GM21381 (cell line): ENCODE measurements at regions not wholly inside any gene's neighbourhood (a gene's known extent, or its start where the extent isn't known, plus 50 kb on each side); places are given as distances from the start of the nearest gene placed in this dataset.

Experiments
- ATAC-seq: cut with Tn5 transposase; IDR thresholded peaks from one replicate; pipeline ENCODE4 v1.9.1; 2021; ENCODE audit warnings: mild to moderate bottlenecking, moderate library complexity; ENCODE audit not compliant: unreplicated experiment

DNA sequence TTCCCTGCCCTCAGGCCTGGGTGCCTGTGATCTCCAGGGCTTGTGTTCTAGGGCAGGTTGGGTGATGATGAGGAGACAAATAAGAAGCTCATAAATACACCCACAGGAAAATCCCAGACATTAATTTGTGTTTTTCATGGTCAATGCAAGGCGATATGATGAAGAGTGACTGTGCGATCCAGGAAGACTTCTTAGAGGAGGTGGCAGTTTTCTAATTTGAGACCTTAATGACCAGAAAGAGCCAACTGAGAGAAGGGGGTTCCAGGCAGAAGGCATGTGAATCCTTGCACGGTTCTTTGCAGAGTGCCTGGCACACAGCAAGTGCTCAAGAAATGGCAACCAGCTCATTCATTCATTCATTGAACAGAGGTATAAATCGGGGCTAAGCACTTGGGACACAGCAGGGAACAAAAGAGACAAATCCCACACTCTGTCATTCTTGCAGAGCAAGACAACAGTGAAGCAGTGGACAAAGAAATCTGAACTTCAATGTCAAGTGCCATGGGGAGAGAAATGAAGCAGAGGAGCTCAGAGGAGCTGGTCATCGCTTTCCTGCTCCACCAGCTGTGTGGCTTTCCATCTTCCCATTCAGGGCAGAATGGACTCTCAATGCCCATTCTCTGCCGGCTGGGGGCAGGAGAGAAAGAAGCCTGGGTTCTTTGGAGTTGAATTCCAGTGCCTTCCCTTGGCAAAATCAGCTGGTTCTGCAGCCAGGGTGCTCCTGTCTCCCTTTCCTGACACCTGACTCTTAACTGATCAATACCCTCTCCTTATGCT is 128.3 kb downstream of the AACS start:
- ATAC-seq, result no peak

DNA sequence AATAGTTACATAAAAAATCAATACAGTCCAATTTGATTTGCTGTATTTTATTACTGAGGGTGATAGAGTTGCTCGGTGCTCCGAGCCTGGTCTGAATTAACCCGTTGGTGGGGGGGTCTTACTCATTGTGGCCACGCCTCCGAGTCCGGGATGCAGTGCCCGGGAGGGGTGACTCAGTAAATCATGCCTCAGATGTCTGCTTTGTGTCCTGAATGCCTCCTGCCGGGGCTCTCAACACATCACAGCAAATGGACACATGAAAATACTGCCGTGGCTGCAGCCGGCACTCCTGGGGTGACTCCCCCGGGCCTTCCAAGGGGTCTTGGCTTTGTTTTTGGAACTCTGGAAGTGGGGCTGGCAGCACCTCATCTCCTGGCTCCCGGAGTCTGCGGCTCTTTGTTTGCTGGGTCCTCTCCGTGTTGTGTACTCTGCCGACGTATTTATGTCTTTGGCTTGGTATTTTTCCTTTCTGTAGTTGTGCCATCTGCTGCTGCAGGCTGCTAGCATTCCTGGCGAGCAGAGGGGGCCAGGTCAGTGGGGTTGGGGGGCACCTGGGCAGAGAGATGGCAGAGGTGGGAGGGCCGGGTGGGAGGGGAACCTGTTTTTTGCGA is 129.0 kb downstream of the AACS start:
- no peak for ATAC-seq

DNA sequence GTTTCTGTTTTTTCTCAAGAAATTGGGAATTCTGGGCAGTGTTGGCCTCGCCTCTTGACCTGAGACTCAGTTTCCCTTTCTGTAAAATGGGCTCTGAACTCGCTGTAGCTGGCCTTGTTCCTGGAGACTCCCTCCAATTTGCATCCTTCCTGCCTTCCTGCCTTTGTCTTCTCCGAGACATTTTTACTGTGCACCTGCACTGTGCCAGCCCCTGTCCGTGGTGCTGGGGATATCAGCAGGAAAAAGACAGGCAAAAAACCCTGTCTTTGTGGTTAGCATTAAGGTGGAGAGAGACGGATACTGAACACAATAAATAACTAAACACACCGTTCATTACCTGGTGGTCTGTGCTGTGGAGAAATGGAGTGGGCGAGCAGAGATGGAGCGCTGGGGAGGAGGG is 129.8 kb downstream of the AACS start:
- ATAC-seq, result no peak

DNA sequence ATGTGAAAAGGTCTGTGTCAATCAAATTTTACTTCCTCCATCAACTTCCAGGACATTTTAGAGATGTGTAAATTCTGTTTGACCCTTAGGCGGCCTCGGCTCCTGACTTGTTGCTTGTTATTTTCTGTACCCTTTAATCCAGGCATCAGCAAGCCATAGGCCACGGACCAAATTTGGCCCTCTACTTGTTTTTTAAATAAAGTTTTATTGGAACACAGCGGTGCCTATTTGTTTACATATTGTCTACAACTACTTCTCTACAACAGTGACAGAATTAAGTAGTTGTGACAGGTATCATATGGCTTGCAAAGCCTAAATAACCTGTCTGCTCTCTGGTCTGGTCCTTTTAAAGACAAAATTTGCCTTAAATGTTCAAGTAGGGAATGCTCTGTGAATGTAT is 132.1 kb downstream of the AACS start:
- ATAC-seq, result no peak

DNA sequence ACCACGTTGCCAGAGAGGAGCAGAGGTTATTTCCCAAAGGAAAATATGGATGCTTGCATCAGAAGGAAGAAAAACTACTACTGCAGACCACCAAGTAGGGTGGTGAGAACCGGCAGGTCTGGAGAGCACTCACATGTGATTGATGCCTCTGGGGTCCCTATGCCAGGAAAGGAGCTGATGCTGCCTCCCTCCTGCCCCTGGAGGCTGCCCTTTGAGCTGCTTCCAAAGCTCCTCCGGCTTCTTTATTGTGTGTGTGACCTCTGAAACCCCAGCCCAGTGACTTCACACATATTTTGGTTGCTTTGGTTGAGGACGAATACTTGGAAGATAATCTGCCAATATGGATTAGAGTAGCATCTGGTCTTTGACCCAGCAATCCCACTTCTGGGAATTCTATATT is 133.4 kb downstream of the AACS start:
- no peak for ATAC-seq

DNA sequence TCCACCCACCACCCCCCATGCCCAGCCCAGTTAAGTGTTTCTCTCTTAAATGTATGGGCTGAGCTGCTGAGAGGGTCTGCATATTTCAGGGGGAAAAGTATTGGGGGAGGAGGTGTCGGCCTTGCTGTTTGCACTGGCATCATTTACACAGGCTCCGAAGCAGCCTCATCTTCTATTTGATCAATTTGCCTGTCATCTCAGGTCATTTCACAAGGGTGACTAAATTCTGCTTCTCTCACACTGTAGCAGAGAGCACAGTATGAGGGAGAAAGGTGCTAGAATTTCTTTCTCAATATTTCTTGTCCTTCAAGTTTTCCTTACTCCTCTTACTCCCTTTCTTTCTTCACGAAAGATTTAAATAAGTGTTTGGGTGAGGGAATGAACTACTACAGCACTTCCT is 135.9 kb downstream of the AACS start:
- no peak for ATAC-seq

DNA sequence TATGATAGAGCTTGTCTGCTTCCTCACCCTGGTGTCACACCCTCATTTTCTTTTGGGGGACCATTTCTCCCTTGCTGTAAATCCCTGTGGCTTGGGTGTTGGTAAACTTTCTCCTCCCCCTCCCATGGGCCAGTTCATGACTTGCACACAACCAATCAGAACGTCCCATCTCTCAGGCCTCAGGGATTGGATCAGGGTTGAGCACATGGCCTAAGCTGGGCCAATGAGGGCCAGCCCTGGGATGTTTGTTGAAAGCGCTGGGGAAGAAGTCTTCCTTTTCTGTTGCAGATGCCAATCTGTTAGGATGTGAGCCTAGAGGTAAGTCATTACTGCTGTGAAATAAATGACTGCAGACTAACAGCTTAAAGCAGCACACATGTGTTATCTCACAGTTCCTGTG is 136.7 kb downstream of the AACS start:
- no peak for ATAC-seq

DNA sequence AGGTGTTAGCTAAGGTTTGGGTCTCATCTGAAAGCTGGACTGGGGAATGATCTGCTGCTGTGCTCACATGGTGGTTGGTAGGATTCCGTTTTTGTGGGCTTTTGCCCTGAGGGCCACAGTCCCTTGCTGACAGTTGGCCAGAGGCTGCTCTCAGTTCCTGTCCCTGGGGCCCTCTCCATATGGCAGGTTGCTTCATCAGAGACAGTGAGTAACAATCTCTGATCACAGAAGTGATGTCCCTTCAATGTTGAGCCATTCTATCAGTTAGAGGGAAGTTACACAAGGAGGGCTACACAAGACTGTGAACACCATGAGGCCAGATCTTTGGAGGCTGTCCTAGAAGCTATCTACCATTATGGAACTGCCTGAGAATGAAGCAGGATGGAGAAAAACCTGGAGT is 137.2 kb downstream of the AACS start:
- ATAC-seq, result no peak

DNA sequence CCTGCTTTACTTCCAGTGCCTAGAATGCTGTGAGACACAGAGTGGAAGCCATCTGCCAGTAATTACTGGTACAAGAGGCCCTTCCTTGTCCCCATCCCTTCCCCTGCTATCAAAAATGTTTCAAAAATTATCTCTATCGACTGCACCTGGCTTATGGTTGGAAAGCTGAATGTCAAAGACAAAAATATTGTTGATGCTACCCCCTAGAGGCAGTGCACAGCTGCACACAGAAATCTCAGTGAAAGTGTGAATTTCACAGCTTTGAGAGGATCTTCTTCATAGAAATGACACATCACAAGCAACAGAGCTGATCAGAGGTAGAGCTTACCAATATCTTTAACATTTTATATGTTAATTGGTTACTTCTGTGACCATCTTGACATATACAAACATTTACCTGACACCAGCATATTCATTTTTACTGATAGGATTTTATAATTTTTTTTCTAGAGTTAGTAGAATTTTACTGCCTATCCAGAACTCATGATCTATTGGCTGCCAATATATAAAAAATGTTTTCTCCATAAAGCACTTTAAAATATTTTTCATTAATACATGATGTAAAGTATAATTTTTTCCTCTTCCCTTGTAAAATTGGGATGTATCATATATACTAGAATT is 138.0 kb downstream of the AACS start:
- ATAC-seq, result no peak

DNA sequence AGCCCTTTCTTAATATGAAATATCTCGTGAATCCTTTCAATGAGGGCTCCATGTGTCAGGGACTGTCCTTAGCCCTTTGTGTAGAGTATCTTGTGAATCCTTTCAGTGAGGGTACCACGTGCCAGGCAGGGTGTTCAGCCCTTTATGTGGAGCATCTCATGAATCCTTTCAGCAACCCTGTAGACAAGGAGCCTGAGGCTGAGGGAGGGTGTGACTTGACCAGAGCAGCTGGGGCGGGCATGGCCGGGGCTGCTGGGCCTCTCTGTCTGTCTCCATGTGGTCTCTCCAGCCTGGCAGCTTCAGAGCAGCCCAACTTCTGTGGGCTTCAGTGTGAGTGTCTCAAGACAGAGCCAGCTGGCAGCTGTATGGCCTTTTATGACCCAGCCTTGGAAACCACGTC is 140.2 kb downstream of the AACS start:
- no peak for ATAC-seq

DNA sequence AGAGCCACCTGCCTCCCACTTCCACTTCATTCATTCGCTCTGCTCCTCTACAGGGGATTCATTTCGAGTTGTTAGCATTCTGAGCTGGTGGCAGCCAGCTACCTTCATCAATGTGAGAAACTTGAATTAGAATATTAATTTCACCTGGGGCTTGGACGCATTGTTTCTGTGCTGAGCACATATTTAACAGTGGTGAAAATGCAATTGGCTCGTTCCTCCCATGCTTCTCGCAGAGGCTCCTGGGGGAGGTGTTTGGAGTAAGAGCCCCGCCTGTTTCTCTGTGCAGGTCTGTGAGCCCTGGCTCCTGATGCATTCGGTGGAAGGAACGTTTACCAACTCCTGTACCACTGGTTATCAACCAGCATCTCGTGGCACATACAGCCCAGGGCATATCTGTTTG is 141.5 kb downstream of the AACS start:
- ATAC-seq, result no peak

DNA sequence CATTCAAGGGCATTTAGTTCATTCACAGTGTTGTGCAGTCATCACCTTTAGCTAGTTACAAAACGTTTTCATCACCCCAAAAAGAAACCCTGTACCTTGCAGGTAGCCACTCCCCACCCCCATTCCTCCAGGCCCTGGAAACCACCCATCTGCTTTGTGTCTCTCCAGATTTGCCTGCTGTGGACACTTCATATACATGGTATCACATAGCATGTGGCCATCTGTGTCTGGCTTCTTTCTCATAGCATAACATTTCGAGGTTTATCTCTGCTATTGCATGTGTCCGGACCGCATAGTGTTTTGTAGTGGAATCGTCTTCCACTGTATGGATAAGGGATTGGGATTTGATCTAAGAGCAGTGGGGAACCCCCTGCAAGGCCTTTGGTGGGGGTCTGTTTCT is 143.1 kb downstream of the AACS start:
- no peak for ATAC-seq

DNA sequence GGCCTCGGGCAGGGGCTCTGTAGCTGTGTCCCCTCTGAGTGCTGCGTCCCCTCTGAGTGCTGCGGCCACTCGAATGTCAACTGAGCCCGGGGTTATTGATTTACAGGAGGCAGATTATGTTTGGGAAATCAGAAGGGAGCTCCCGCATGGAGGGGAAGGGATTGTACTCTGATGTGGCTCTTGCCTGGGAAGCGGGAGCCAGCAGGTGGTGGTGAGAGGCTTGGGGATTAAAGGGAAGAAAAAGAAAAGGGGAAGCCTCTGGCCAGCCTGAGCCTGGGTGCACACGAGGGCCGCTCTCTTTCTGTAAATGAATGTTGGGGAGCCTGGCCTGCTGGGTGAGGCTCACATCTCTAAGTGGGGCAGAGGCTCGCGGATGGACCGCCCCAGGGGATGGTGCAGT is 143.7 kb downstream of the AACS start:
- no peak for ATAC-seq

DNA sequence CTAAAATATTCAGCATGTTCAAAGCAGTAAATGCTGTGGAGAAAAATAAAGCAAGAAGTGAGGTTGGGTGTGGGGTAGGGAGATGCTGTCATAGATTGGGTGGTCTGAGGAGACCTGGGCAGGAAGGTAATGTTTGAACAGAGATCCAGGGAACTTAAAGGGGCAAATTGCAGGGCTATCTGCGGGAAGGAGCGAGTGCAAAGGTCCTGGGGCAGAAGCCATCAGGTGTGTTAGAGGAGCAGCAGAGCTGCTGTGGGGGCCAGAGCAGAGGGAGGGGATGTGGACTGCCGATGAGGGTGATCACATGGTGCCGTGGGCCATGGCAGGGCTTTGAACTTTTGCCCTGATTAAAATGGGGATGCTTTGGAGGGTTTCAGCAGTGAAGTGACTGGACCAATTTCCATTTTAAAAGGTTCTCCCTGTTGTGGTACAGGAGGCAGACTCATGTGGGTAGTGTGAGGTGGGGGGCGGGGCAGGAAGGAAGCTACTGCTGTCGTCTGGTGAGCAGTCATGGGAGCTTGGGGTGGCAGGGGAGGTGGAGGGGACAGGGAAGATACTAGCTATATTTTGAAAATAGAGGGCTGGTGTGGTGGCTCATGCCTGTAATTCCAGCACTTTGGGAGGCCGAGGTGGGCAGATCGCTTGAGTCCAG is 145.0 kb downstream of the AACS start:
- ATAC-seq, result no peak

DNA sequence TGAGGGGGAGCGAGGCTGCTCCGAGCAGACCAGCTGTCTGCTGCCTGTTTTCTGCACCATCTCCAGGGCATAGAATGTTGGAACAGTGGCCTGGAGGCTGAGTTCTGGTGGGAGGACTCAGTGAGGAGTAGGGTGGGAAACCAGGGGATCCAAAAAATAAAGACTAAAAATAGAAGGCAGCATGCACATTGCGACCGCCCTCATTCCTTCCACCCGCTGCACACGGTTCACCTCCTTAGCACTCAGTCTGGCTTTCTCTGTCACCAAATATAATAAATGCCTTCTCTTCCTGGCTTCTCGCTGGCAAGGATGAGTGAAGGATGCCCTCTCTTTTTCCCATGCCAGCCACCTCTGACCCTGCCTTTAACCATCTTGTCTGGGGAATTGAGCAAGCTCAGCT is 146.2 kb downstream of the AACS start:
- ATAC-seq, result no peak

DNA sequence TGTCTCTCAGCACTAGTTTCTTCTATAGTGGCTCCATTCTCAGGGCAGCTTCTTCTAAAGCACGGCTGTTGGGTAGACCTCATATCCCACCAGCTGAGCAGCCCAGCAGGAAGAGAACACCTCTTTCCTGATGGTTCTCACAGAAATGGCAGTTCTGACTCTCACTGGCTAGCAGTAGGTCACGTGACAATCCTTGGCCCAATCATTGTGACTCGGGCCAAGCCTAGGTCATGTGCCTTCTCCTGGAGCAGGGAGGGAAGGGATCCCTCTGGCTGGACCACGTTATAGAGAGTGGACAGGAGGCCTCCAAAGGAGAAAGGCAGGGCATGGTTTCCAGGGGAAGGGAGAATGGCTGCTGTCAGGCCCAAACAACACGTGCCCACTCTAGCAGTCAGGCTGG is 149.1 kb downstream of the AACS start:
- ATAC-seq, result no peak

DNA sequence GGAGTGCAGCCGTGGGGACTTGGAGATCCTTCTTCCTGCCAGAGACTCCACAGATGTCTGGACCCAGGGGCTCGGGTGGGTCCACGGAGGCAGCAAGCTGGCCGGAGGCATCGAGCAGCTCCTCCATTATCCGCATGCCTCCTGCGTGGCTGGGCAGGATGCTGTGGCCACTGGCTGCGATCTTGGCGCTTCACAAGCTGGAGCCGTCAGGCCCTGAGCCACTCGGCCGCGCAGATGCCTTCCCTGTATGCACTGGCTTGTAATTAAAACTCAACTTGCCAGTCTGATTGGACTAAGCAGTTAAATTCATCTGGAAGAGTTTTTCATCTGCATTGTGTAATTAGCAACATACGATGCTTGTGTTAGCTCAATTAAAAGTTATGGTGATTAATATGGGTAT is 151.5 kb downstream of the AACS start:
- no peak for ATAC-seq

DNA sequence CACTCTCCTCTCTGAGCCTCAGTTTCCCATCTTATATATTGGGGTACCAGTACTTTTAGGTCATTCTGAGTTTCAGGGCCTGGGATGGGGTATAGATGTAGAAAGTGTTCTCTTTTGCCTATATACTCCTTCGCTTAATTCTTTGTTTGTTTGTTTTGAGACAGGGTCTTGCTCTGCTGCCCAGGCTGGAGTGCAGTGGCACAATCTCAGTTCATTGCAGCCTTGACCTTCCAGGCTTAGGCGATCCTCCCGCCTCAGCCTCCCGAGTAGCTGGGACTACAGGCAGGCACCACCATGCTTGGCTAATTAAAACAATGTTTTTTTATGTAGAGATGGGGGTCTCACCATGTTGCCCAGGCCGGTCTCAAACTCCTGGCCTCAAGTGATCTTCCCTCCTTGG is 152.1 kb downstream of the AACS start:
- no peak for ATAC-seq

DNA sequence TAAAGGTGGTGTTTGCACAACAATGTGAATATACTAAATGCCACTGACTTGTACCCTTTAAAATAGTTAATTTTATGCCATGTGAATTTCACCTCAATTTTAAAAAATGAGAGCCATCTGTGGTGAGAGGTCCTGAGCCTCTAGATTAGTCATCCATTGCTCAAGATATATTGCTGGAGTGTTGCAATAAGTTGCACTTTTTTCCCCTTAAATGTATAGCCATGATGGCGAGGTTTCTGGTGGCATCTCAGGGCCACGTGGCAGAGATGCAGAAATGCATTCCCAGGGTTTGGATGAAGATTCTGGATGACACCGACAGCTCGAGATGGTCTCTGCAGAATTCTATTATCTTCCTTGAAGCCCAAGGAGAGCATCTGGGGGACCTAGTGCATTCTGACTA is 153.7 kb downstream of the AACS start:
- no peak for ATAC-seq

DNA sequence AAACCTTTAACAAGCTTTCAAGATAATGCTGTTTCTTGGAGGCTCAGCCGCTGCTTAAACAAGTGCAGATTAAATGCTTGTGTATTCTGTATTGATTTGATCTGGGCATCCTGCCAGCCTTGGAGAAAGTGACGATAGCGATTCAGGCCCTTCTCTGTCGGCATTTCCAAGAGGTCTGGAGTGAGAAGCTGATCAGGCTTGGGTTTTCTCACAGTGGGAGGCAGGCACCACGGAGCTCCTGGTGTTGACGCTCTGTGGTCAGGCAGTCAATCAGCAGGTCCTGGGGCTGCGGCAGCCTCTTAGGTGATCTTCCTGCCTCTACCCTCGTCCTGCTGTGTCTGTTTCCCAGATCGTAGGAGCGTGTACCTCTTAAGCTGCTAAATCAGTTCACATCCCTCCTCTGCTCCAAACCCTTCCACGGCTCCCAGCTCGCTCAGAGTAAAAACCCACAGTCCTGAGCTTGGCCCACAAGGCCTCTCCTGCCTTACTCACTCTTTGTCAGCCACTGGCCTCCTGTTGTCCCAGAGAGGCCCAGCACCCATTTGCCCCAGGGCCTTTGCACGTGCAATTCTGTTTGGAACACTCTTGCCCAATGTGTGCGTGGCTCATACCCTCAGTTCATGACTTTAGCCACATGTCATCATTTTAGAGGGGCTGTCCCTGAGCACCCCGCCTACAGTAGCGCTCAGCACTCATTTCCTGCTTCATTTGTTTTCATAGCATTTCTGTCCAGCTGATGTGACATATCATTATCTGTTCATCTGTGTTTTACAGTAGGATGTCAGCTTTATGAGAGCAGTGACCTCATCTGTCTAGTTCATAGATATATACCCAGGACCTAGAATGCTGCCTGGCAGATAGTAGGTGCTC is 155.4 kb downstream of the AACS start:
- ATAC-seq, result no peak

DNA sequence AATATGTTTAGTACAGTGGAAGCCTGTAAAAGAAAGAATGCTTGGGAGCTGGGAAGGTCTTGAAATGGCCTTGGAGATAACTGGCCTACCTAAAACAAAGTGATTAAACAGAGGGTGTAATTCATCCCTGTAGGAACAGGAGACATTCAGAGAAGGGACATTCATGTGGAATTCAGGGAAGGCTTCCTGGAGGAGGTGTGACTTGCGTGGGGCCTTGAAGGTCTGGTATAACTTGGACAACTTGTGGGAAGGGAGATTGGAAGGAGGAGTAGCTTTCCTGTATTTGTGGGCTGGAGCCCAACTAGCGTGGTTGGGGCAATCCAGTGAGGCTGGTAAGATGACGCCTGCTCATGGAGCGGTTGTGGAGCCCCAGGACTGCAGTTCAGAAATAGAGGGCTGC is 156.4 kb downstream of the AACS start:
- ATAC-seq, result no peak
